ENCODE measurements at regions not wholly inside any gene's neighbourhood (a gene's known extent, or its start where the extent isn't known, plus 50 kb on each side); places are given as distances from the start of the nearest gene placed in this dataset.

DNA sequence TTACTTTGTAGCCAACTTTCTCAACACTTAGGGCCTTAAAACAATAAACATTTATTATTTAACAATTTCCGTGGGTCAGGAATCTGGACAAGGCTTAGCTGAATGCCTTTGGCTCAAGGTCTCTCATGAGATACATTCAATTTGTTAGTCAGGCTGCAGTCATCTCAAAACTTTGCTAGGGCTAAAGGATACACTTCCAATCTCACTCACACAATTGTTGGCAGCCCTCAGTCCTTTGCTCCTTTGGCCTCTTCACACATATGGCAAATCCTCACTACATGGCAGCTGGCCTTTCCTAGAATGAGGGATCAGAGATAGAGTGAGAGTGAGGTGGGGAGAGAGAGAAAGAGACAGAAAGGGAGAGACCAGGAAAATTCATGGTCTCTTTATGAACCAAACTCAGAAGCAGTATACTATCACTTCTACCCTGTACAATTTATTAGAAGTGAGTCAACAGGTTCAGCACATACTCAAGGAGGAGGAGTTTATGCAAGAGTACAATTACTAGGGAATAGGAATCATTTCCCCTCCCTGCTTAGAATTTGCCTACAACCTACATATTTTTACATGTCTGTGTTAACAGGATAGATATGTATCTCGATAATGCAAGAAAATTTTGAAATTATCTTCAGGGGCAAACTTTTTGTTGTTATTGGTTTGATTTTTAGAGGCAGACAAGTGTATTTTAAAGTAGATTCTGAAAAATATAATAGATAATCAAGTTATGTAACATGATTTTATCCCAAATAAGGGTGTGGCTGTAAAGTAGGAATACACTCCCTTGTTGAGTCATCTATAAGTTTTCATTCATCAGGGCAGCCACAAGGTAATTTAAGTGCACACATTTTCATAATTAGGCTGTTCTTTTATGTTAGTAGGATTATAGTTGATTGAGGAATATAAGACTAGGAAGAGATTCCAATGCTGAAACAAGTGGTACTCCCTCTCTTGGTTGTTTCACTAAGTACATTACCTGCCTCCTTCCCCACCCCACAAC is 85.9 kb upstream of the HMGCLL1 start:
- DNase-seq (ENCODE audit: low read depth, low spot score) (no peak), ATAC-seq (no peak)
- CTCF ChIA-PET = no interaction called here
- intact Hi-C loops (cut with micrococcal nuclease) = no loop called here
- H3K4me3 ChIP-seq (replicated peaks in 1 of 2; ENCODE audit: low read depth in 1 of 2, low read length in 2 of 2) = no peak overlapping the region
- H3K4me1 ChIP-seq (ENCODE audit: control insufficient read depth in 1 of 2, insufficient read depth in 2 of 2, low read length in 2 of 2) = no peaks in the 10 kb centered on the region
- H3K36me3 ChIP-seq (ENCODE audit: control insufficient read depth in 1 of 2, insufficient read depth in 2 of 2, low read length in 2 of 2) = no peaks in the 10 kb centered on the region
- no peaks in the 10 kb centered on the region for H4K20me1 ChIP-seq (ENCODE audit: insufficient read depth)
- no TSS peak for BruUV-seq (replicated peaks)
- RAD21 ChIA-PET (ENCODE audit: low non-redundant PET in 1 of 2, low total read pairs in 2 of 2, uncharacterized antibody in 2 of 2, unreplicated experiment in 2 of 2) = no interaction called here
- POLR2A ChIA-PET = no interaction called here
- H3K27me3 ChIP-seq (ENCODE audit: insufficient read depth, low read length) = peaks cover 26% of the 10 kb centered on the region
- H3K9me3 ChIP-seq (ENCODE audit: control insufficient read depth in 1 of 2, insufficient read depth in 1 of 2, low read depth in 1 of 2, low read length in 2 of 2) = no peaks in the 10 kb centered on the region
- H3K79me2 ChIP-seq (ENCODE audit: insufficient read depth, low read length) = no peaks in the 10 kb centered on the region
- no peaks in the 10 kb centered on the region for H3K9me2 ChIP-seq (ENCODE audit: insufficient read depth)
- H3K4me2 ChIP-seq (ENCODE audit: low read length) = no peak overlapping the region
- no peak overlapping the region for H2AFZ ChIP-seq (ENCODE audit: low read depth, low read length, poor library complexity, severe bottlenecking)
- no peak for TF ChIP-seq POLR2AphosphoS5 (IDR thresholded peaks at IDR 0.05; ENCODE audit: low read depth, low read length)
- TF ChIP-seq, protein P1, sequence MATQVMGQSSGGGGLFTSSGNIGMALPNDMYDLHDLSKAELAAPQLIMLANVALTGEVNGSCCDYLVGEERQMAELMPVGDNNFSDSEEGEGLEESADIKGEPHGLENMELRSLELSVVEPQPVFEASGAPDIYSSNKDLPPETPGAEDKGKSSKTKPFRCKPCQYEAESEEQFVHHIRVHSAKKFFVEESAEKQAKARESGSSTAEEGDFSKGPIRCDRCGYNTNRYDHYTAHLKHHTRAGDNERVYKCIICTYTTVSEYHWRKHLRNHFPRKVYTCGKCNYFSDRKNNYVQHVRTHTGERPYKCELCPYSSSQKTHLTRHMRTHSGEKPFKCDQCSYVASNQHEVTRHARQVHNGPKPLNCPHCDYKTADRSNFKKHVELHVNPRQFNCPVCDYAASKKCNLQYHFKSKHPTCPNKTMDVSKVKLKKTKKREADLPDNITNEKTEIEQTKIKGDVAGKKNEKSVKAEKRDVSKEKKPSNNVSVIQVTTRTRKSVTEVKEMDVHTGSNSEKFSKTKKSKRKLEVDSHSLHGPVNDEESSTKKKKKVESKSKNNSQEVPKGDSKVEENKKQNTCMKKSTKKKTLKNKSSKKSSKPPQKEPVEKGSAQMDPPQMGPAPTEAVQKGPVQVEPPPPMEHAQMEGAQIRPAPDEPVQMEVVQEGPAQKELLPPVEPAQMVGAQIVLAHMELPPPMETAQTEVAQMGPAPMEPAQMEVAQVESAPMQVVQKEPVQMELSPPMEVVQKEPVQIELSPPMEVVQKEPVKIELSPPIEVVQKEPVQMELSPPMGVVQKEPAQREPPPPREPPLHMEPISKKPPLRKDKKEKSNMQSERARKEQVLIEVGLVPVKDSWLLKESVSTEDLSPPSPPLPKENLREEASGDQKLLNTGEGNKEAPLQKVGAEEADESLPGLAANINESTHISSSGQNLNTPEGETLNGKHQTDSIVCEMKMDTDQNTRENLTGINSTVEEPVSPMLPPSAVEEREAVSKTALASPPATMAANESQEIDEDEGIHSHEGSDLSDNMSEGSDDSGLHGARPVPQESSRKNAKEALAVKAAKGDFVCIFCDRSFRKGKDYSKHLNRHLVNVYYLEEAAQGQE (IDR thresholded peaks at IDR 0.05; ENCODE audit: low read depth) = no peak
- TF ChIP-seq, protein P2, sequence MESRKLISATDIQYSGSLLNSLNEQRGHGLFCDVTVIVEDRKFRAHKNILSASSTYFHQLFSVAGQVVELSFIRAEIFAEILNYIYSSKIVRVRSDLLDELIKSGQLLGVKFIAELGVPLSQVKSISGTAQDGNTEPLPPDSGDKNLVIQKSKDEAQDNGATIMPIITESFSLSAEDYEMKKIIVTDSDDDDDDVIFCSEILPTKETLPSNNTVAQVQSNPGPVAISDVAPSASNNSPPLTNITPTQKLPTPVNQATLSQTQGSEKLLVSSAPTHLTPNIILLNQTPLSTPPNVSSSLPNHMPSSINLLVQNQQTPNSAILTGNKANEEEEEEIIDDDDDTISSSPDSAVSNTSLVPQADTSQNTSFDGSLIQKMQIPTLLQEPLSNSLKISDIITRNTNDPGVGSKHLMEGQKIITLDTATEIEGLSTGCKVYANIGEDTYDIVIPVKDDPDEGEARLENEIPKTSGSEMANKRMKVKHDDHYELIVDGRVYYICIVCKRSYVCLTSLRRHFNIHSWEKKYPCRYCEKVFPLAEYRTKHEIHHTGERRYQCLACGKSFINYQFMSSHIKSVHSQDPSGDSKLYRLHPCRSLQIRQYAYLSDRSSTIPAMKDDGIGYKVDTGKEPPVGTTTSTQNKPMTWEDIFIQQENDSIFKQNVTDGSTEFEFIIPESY (IDR thresholded peaks at IDR 0.05; ENCODE audit: extremely low read depth, insufficient replicate concordance, low read length) = no peak
- no peak for TF ChIP-seq YY1 (IDR thresholded peaks at IDR 0.05; ENCODE audit: extremely low read depth, insufficient replicate concordance, low read depth, low read length)
- no peak for TF ChIP-seq SIN3A (IDR thresholded peaks at IDR 0.05; ENCODE audit: low read depth)
- TF ChIP-seq JUND (IDR thresholded peaks at IDR 0.05) = no peak
- TF ChIP-seq SRF (IDR thresholded peaks at IDR 0.05; ENCODE audit: low read depth) = no peak
- TF ChIP-seq CBX3 (IDR thresholded peaks at IDR 0.05; ENCODE audit: low read depth) = no peak
- no peak for TF ChIP-seq EGR1 (IDR thresholded peaks at IDR 0.05; ENCODE audit: low read depth)
- TF ChIP-seq, protein P3, sequence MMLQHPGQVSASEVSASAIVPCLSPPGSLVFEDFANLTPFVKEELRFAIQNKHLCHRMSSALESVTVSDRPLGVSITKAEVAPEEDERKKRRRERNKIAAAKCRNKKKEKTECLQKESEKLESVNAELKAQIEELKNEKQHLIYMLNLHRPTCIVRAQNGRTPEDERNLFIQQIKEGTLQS (IDR thresholded peaks at IDR 0.05) = no peak
- TF ChIP-seq, protein P4, sequence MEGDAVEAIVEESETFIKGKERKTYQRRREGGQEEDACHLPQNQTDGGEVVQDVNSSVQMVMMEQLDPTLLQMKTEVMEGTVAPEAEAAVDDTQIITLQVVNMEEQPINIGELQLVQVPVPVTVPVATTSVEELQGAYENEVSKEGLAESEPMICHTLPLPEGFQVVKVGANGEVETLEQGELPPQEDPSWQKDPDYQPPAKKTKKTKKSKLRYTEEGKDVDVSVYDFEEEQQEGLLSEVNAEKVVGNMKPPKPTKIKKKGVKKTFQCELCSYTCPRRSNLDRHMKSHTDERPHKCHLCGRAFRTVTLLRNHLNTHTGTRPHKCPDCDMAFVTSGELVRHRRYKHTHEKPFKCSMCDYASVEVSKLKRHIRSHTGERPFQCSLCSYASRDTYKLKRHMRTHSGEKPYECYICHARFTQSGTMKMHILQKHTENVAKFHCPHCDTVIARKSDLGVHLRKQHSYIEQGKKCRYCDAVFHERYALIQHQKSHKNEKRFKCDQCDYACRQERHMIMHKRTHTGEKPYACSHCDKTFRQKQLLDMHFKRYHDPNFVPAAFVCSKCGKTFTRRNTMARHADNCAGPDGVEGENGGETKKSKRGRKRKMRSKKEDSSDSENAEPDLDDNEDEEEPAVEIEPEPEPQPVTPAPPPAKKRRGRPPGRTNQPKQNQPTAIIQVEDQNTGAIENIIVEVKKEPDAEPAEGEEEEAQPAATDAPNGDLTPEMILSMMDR (IDR thresholded peaks at IDR 0.05 in 2 of 3, conservative IDR thresholded peaks at IDR 0.05 in 1 of 3; ENCODE audit: borderline replicate concordance in 1 of 3, insufficient read depth in 1 of 3, low read depth in 2 of 3, low read length in 2 of 3) = no peak
- TF ChIP-seq SP1 (IDR thresholded peaks at IDR 0.05; ENCODE audit: low read depth) = no peak
- no peak for TF ChIP-seq POLR2A (IDR thresholded peaks at IDR 0.05; ENCODE audit: borderline replicate concordance, extremely low read depth, insufficient read depth, insufficient read length)
- no peak for TF ChIP-seq CEBPB (IDR thresholded peaks at IDR 0.05; ENCODE audit: low read depth)
- TF ChIP-seq ELF1 (IDR thresholded peaks at IDR 0.05; ENCODE audit: borderline replicate concordance, low read depth) = no peak
- TF ChIP-seq TCF7L2 (IDR thresholded peaks at IDR 0.05; ENCODE audit: borderline replicate concordance, extremely low read depth, insufficient read depth, insufficient read length) = no peak
- TF ChIP-seq, protein P5, sequence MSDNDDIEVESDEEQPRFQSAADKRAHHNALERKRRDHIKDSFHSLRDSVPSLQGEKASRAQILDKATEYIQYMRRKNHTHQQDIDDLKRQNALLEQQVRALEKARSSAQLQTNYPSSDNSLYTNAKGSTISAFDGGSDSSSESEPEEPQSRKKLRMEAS (IDR thresholded peaks at IDR 0.05) = no peak
- no peak for TF ChIP-seq EZH2phosphoT487 (IDR thresholded peaks at IDR 0.05; ENCODE audit: borderline replicate concordance)
- TF ChIP-seq ZFX (IDR thresholded peaks at IDR 0.05) = no peak
- no peak for TF ChIP-seq RAD21 (IDR thresholded peaks at IDR 0.05; ENCODE audit: low read depth)
- no peak overlapping the region for H3K27ac ChIP-seq (ENCODE audit: low read depth, low read length)
- no peak overlapping the region for H3K9ac ChIP-seq (ENCODE audit: low read length)
